HUES6 (cell line): ENCODE measurements at regions not wholly inside any gene's neighbourhood (a gene's known extent, or its start where the extent isn't known, plus 50 kb on each side); places are given as distances from the start of the nearest gene placed in this dataset.

Experiments
- H3K27ac ChIP-seq: 2 replicates; pipeline ENCODE4 v1.7.0; 2013; ENCODE audit warnings: low read depth, mild to moderate bottlenecking, low read length, inconsistent platforms
- H3K27me3 ChIP-seq: 2 replicates; pipeline ENCODE4 v1.6.1; 2013; ENCODE audit warnings: low read length; ENCODE audit not compliant: control insufficient read depth, insufficient read depth
- H3K36me3 ChIP-seq: 2 replicates; pipeline ENCODE4 v1.6.1; 2013; ENCODE audit warnings: low read length; ENCODE audit not compliant: control insufficient read depth, insufficient read depth
- H3K4me1 ChIP-seq: 2 replicates; pipeline ENCODE4 v1.6.1; 2013; ENCODE audit warnings: low read length; ENCODE audit not compliant: control insufficient read depth, insufficient read depth
- H3K4me3 ChIP-seq: 2 replicates; pipeline ENCODE4 v1.5.1; 2013; ENCODE audit warnings: low read depth, low read length
- H3K9ac ChIP-seq: one replicate; pipeline ENCODE4 v1.6.1; 2013; ENCODE audit warnings: mild to moderate bottlenecking, low read length
- H3K9me3 ChIP-seq: 2 replicates; pipeline ENCODE4 v1.6.1; 2013; ENCODE audit warnings: low read depth, low read length; ENCODE audit not compliant: control insufficient read depth, insufficient read depth

DNA sequence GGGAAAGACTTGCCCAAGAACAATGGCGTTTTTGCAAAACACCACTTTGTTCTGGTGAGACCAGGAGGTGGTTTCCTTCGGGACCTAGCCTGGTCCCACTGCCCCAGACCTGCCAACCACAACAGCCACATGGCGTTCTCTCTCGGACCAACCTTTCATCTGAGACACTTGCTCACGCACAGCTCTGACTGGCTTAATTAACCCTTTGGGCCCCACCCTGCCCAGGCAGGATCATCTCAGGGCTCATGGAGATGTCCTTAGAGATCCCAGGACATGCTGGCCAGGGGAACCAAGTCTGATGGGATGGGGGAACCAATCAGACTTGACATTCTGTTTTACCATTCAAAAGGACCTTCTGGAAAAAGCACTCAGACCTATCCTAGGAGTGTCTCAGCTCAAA lies 97.8 kb upstream of the SLC2A1 start:
- Histone ChIP-seq H3K36me3 (no peaks in the 10 kb centered on the region), H3K27me3 (no peaks in the 10 kb centered on the region), H3K27ac (no peak overlapping the region), H3K9ac (no peak overlapping the region), H3K4me1 (peaks cover 25% of the 10 kb centered on the region), H3K4me3 (no peak overlapping the region), H3K9me3 (no peaks in the 10 kb centered on the region)

DNA sequence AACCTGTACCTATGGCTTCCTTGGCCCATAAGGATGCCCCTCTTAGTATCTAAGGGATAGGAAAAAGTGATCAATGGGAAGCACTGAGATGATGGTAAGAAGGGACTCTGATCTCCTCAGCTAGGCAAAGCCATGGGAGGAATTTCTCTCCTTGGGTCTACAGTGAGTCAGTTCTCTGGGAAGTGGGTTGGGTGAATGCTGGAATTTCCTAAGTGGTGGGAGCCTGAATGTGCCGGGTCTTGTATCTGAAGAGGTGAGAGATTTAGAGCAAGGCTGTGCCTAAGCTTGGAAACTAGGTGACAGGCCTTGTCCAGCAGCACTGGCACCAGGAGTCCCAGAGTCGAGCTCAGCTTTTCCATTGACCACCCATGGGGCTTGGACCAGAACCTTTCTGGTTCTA lies 96.3 kb upstream of the SLC2A1 start:
- Histone ChIP-seq H3K9me3 (no peaks in the 10 kb centered on the region), H3K4me1 (peaks cover 17% of the 10 kb centered on the region), H3K36me3 (no peaks in the 10 kb centered on the region), H3K9ac (no peak overlapping the region), H3K27me3 (no peaks in the 10 kb centered on the region), H3K27ac (no peak overlapping the region), H3K4me3 (no peak overlapping the region)

DNA sequence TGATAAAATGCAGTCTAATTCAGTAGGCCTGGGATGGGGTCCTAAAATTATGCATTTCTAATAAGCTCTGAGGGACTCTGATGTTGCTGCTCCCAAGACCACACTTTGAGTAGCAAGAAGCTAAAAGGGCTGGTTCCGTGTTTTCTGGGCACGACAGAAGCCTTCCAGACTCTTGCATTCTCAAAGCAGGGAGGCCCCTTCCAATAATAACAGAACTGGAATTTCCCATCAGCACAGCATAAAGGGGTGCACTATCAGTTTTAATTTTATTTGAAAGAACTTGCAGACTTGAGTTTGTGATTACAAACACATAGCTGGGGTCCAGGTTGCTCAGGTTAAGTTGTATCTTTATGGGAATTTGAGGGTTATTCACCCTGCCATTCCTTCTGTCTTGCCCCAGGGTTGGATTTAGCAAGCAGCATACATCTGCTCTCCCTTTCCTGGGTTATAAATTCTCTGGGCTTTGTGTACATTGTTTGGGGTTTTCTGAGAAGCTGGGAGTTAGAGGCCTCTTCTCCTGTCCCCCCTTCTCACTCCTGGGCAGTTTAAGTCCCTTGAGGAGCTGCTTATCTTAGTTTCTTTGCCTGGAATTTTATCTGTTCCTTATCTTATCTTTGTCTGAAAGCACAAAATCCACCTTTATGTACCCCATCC lies 94.2 kb upstream of the SLC2A1 start:
- Histone ChIP-seq H3K9ac (no peak overlapping the region), H3K4me1 (peaks cover 16% of the 10 kb centered on the region; the same call in 1 of the 2 replicates), H3K9me3 (no peaks in the 10 kb centered on the region), H3K36me3 (no peaks in the 10 kb centered on the region), H3K4me3 (no peak overlapping the region), H3K27ac (no peak overlapping the region), H3K27me3 (no peaks in the 10 kb centered on the region)

DNA sequence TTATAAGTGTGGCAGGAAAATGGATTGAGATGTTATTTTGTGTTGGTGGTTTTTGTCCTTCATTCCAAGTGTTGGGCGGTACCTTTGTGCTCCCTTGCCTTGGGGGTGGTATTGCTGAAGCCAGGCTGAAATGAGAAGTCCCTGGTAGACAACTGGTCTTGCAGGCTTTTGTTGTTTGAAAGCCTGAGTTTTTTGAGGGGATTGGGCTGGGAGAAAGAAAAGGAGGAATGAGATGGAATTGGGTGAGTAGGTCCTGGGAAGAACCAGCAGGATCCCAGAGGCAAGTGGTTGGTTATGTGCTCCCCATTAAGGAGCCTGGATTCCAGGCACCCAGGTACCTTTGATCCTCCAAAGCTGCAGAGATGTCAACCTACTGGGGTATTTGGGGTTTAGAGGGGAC lies 93.7 kb upstream of the SLC2A1 start:
- Histone ChIP-seq H3K36me3 (no peaks in the 10 kb centered on the region), H3K27ac (no peak overlapping the region), H3K4me3 (no peak overlapping the region), H3K9ac (no peak overlapping the region), H3K27me3 (no peaks in the 10 kb centered on the region), H3K4me1 (peaks cover 16% of the 10 kb centered on the region; the same call in 1 of the 2 replicates), H3K9me3 (no peaks in the 10 kb centered on the region)

DNA sequence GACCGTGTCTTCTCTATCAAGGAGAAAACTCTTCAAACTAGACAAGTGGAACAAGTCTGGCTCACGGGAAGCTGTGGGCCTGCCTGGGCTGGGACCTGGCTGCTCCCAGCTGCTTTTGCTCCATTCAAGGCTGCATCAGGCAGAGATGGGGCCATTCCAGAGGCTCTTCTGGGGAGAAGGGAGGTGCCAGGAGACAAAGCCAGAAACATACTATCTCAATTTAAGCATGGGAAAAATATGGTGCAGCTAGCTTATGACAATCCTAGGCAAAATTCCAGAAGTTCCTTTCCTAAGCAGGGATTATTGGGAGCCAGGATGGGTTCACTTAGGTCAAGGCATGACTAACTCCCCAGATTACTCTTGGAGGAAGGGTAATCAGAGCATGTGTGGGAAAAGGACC lies 90.8 kb upstream of the SLC2A1 start:
- no peaks in the 10 kb centered on the region for H3K36me3 ChIP-seq
- no peaks in the 10 kb centered on the region for H3K9me3 ChIP-seq
- no peaks in the 10 kb centered on the region for H3K27me3 ChIP-seq
- no peak overlapping the region for H3K9ac ChIP-seq
- H3K27ac ChIP-seq = no peak overlapping the region
- no peak overlapping the region for H3K4me3 ChIP-seq
- H3K4me1 ChIP-seq = peaks cover 16% of the 10 kb centered on the region; the same call in 1 of the 2 replicates

DNA sequence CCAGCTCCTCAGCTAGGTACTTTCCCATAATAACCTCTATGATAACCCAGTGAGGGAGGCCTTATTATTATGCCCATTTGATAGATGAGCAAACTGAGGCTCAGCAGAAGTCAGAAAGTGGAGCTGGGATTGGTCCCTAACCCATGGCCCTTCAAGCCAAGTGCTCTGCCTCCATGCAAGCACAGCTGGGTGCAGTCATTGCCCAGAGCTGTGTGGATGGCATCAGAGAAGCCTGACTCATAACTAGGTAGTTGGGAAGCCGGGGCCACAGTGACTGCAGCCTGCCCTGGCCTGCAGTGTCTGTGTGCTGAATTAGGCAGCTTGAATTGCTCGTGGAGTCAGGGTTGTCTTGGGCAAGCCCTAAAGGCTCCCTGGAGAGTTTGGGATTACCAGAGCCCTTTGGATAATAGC lies 89.9 kb upstream of the SLC2A1 start:
- Histone ChIP-seq H3K9ac (no peak overlapping the region), H3K27ac (no peak overlapping the region), H3K9me3 (no peaks in the 10 kb centered on the region), H3K27me3 (no peaks in the 10 kb centered on the region), H3K4me3 (no peak overlapping the region), H3K36me3 (no peaks in the 10 kb centered on the region), H3K4me1 (peaks cover 16% of the 10 kb centered on the region; the same call in 1 of the 2 replicates)

DNA sequence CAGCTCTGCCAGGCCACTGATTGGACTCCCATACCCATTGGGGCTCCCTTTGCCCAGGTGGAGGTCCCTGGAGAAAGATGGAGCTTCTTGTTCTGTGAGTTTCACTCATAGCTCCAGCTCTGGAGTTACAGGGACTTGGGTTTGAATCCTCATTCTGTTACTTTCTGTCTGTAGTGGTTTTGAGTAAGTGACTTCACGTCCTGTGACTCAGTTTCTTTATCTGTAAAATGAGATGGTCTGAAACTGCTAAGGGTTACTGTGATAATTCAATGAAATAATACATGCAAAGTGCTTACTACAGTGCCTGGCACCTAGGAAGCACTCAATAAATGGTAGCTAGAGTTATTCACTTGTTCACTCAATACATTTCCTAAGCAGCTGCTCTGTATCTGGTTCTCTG lies 88.5 kb upstream of the SLC2A1 start:
- Histone ChIP-seq H3K27me3 (no peaks in the 10 kb centered on the region), H3K36me3 (no peaks in the 10 kb centered on the region), H3K9ac (no peak overlapping the region), H3K4me1 (peaks cover 12% of the 10 kb centered on the region; the same call in 1 of the 2 replicates), H3K4me3 (no peak overlapping the region), H3K9me3 (no peaks in the 10 kb centered on the region), H3K27ac (no peak overlapping the region)

DNA sequence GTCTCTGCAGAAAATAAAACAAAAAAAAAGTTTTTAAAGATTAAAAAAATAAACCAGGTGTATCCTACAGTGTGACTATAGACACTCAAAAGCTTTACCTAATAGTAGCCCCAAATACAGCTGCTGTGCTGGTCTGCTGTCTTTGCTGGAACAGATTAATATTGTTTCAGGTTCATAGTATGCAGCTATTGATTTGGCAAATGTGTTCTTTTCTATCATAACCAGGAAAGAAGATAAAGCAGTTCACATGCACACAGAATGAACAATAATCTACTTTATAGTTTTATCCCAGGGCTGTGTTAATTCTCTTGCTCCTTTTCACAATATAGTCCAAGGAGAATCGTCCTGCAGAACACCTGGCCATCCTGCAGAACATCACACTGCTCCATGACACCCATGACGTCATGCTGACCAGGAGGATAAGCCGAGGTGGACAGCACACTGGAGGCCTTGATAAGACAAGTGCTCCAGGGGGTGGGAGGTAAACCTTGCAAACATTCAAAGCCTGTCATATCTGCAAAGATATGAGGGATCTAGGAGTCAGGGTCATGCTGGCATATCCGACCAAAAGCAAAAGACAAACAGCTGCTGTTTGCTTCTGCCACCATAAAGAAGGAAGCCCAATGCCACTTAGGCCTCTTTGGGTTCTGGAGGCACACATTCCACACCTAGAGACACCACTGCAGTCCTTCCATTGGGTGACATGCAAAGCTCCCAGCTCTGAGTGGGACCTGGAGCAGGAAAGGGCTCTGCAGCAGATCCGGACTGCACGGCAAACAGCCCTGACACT lies 86.1 kb upstream of the SLC2A1 start:
- Histone ChIP-seq H3K27ac (no peak overlapping the region), H3K27me3 (no peaks in the 10 kb centered on the region), H3K9me3 (no peaks in the 10 kb centered on the region), H3K4me3 (no peak overlapping the region), H3K4me1 (peaks cover 11% of the 10 kb centered on the region; the same call in 1 of the 2 replicates), H3K9ac (no peak overlapping the region), H3K36me3 (no peaks in the 10 kb centered on the region)

DNA sequence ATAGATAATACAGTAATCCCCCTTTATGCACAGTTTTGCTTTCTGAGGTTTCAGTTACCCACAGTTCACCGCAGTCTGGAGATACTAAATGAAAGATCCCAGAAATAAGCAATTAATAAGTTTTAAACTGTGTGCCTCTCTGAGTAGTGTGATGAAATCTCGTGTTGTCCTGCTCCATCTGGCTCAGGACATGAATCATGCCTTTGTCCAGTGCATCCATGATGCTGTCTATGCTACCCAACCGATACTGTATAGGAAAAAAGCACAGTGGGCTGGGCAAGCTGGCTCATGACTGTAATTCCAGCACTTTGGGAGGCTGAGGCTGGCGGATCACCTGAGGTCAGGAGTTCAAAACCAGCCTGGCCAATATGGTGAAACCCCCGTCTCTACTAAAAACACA lies 85.0 kb upstream of the SLC2A1 start:
- Histone ChIP-seq H3K4me3 (no peak overlapping the region), H3K4me1 (peaks cover 9% of the 10 kb centered on the region; the same call in 1 of the 2 replicates), H3K9ac (no peak overlapping the region), H3K36me3 (no peaks in the 10 kb centered on the region), H3K27ac (no peak overlapping the region), H3K27me3 (no peaks in the 10 kb centered on the region), H3K9me3 (no peaks in the 10 kb centered on the region)

DNA sequence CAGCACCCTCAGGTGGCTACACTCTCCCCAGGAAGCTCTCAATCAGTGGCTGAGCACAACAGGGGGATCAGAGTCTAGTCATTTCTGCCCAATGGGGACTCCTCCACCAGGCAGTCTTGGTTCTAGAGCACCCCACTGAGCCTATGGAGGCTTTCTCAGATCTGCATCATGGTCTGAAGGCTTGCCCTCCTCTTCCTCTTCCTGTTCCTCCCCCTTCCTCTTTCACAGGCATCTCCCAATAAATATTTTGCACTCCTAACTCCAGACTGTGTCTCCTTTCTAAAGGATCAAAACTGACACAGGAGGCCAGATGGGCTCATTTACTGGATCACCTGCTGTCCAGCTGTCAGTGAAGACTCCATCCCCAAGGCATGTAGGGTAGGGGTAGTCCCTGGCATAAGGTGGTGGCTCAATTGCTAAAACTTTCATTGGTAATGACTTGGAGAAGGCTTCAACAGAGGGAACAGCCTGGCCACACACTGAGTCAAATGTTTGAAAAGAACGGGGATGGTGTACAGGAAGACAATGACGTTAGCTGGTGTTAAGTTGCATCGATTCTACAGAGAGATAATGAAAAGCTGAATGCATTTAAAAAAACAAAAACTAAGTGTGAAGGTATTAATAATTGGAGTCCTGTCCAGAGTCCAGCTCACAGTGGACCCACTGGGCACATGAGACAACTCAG lies 84.2 kb upstream of the SLC2A1 start:
- Histone ChIP-seq H3K9ac (no peak overlapping the region), H3K27ac (no peak overlapping the region), H3K4me3 (no peak overlapping the region), H3K36me3 (no peaks in the 10 kb centered on the region), H3K4me1 (peaks cover 11% of the 10 kb centered on the region; the same call in 1 of the 2 replicates), H3K27me3 (no peaks in the 10 kb centered on the region), H3K9me3 (no peaks in the 10 kb centered on the region)

DNA sequence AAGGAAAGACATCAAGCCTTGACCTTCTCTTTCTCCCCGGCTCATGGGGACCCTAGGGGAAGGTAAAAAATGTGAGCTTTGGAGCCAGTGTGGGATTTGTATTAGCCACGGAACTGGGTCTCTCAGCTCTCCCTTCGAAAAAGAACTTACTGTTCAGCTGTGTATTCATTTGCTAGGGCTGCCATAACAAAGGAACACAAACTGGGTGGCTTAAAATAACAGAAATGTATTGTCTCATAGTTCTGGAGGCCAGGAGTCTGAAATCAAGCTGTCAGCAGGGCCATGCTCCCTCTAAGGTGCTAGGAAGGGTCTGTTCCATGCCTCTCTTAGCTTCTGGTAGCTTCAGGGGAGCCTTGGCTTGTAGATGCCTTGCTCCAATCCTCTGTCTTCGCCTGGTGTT lies 83.5 kb upstream of the SLC2A1 start:
- Histone ChIP-seq H3K27ac (no peak overlapping the region), H3K9me3 (no peaks in the 10 kb centered on the region), H3K4me1 (peaks cover 11% of the 10 kb centered on the region; the same call in 1 of the 2 replicates), H3K9ac (no peak overlapping the region), H3K4me3 (no peak overlapping the region), H3K36me3 (no peaks in the 10 kb centered on the region), H3K27me3 (no peaks in the 10 kb centered on the region)
